SK-N-SH (cell line): ENCODE measurements at regions not wholly inside any gene's neighbourhood (a gene's known extent, or its start where the extent isn't known, plus 50 kb on each side); places are given as distances from the start of the nearest gene placed in this dataset.

Source experiments
- CTCF ChIA-PET: fragments of 300-600, 350-600 bp; formaldehyde crosslinking; extraction: SDS; loops from one replicate; lab custom pipeline; 2021; lab: Yijun Ruan, JAX
- POLR2A ChIA-PET: fragments of 350-600 bp; sonication (Branson Sonifier 250); formaldehyde crosslinking; extraction: SDS; loops from one replicate; lab custom pipeline; 2020; ENCODE audit warnings: antibody characterized with exemption, inconsistent platforms; lab: Yijun Ruan, JAX
- DNase-seq: peaks from one replicate; pipeline ENCODE4 v3.0.0; 2012
- H2AFZ ChIP-seq: fragments of 200-600 bp; sonication (generic); 2 replicates; pipeline ENCODE4 v1.8.1; 2016; ENCODE audit warnings: antibody characterized with exemption, mild to moderate bottlenecking, low read depth
- H3F3A ChIP-seq: fragments of 200-600 bp; sonication (generic); replicated peaks from 2 replicates; pipeline ENCODE3; 2016; ENCODE audit warnings: antibody characterized with exemption, mild to moderate bottlenecking; ENCODE audit not compliant: insufficient read depth
- H3K27ac ChIP-seq, 2 experiments: fragments of 200-500 bp in 1 of 2; fragments of 200-600 bp in 1 of 2; sonication (Bioruptor generic) in 1 of 2; sonication (generic), shearing (Covaris generic) in 1 of 2; 2 replicates each; pipeline versions ENCODE4 v1.5.1 to v1.6.1; 2014 to 2016; ENCODE audit warnings: low read depth in 2 of 2, inconsistent platforms in 1 of 2, low read length in 1 of 2, mild to moderate bottlenecking in 1 of 2, mixed read lengths in 1 of 2
- H3K27me3 ChIP-seq: fragments of 200-600 bp; sonication (generic), shearing (Covaris generic); 2 replicates; pipeline ENCODE4 v1.6.1; 2016; ENCODE audit warnings: mixed run types; ENCODE audit not compliant: insufficient read depth
- H3K36me3 ChIP-seq, 2 experiments: fragments of 200-500 bp in 1 of 2; fragments of 200-600 bp in 1 of 2; sonication (Bioruptor generic) in 1 of 2; sonication (generic) in 1 of 2; replicated peaks in 1 of 2; 2 replicates each; pipeline versions ENCODE3 to v1.5.1; 2014 to 2016; ENCODE audit warnings: low read length in 1 of 2, mild to moderate bottlenecking in 1 of 2; ENCODE audit not compliant: insufficient read depth in 2 of 2, control insufficient read depth in 1 of 2
- H3K4me1 ChIP-seq, 2 experiments: fragments of 200-500 bp in 1 of 2; fragments of 200-600 bp in 1 of 2; sonication (Bioruptor generic) in 1 of 2; sonication (generic), shearing (Covaris generic) in 1 of 2; 2 replicates each; pipeline versions ENCODE4 v1.5.1 to v1.6.1; 2014 to 2016; ENCODE audit warnings: low read depth in 1 of 2, low read length in 1 of 2, mixed run types in 1 of 2; ENCODE audit not compliant: insufficient read depth in 2 of 2, control insufficient read depth in 1 of 2
- H3K4me2 ChIP-seq: fragments of 200-600 bp; sonication (generic), shearing (Covaris generic); 2 replicates; pipeline ENCODE4 v1.6.1; 2017; ENCODE audit warnings: mixed run types
- H3K4me3 ChIP-seq, 2 experiments: fragments of 200-500 bp in 1 of 2; fragments of 200-600 bp in 1 of 2; sonication (Bioruptor generic) in 1 of 2; sonication (generic), shearing (Covaris generic) in 1 of 2; 2 replicates each; pipeline versions ENCODE4 v1.5.1 to v1.8.1; 2014 to 2016; ENCODE audit warnings: low read depth in 2 of 2, inconsistent platforms in 1 of 2, low read length in 1 of 2, mild to moderate bottlenecking in 1 of 2, mixed read lengths in 1 of 2, moderate library complexity in 1 of 2
- H3K79me2 ChIP-seq: fragments of 200-600 bp; sonication (generic); 2 replicates; pipeline ENCODE4 v1.8.1; 2017; ENCODE audit warnings: mild to moderate bottlenecking; ENCODE audit not compliant: insufficient read depth
- H3K9ac ChIP-seq: fragments of 200-600 bp; sonication (generic); 2 replicates; pipeline ENCODE4 v1.6.1; 2017; ENCODE audit warnings: mixed run types
- H3K9me2 ChIP-seq: fragments of 200-600 bp; sonication (generic); 2 replicates; pipeline ENCODE4 v1.6.1; 2017; ENCODE audit warnings: mixed run types
- H3K9me3 ChIP-seq: fragments of 200-600 bp; sonication (generic); 2 replicates; pipeline ENCODE4 v1.6.1; 2017; ENCODE audit warnings: mixed run types, mild to moderate bottlenecking, moderate library complexity
- H4K20me1 ChIP-seq: fragments of 200-600 bp; sonication (generic); 2 replicates; pipeline ENCODE4 v1.6.1; 2017; ENCODE audit warnings: mild to moderate bottlenecking, mixed run types; ENCODE audit not compliant: insufficient read depth
- CTCF ChIP-seq: fragments of 200-600 bp; sonication (generic); IDR thresholded peaks from 2 replicates; pipeline ENCODE4 v1.6.1; 2017; ENCODE audit warnings: antibody characterized with exemption, mild to moderate bottlenecking, moderate library complexity
- ELF1 ChIP-seq: IDR thresholded peaks from 2 replicates; pipeline ENCODE4 v1.4.0; 2012
- EZH2phosphoT487 ChIP-seq: fragments of 200-600 bp; sonication (generic); IDR thresholded peaks from 2 replicates; pipeline ENCODE4 v1.6.1; 2017; ENCODE audit warnings: low read depth, mixed run types, mild to moderate bottlenecking, antibody characterized with exemption, moderate library complexity, borderline replicate concordance
- FOXJ3 ChIP-seq: sonication (generic); formaldehyde crosslinking; IDR thresholded peaks from 2 replicates; pipeline ENCODE4 v1.5.1; 2020; ENCODE audit warnings: mild to moderate bottlenecking, missing genetic modification reagents
- FOXM1 ChIP-seq: IDR thresholded peaks from 2 replicates; pipeline ENCODE4 v1.4.0; 2012; ENCODE audit warnings: low read depth, mild to moderate bottlenecking
- JUND ChIP-seq: IDR thresholded peaks from 2 replicates; pipeline ENCODE4 v1.4.0; 2012
- MAX ChIP-seq: IDR thresholded peaks from 2 replicates; pipeline ENCODE4 v1.4.0; 2012; ENCODE audit warnings: low read depth
- MEF2A ChIP-seq: IDR thresholded peaks from 2 replicates; pipeline ENCODE4 v1.4.0; 2012; ENCODE audit warnings: low read depth, borderline replicate concordance
- MXI1 ChIP-seq: IDR thresholded peaks from 2 replicates; pipeline ENCODE4 v1.6.1; 2012; ENCODE audit warnings: mild to moderate bottlenecking, low read depth, low read length, improper control_type of control experiment
- NFIC ChIP-seq: IDR thresholded peaks from 2 replicates; pipeline ENCODE4 v1.4.0; 2012; ENCODE audit warnings: borderline replicate concordance
- PBX3 ChIP-seq: IDR thresholded peaks from 2 replicates; pipeline ENCODE4; 2012
- POLR2AphosphoS5 ChIP-seq: IDR thresholded peaks from 2 replicates; pipeline ENCODE4 v1.6.1; 2012; ENCODE audit warnings: low read depth, low read length
- RAD21 ChIP-seq: IDR thresholded peaks from 2 replicates; pipeline ENCODE4 v1.6.1; 2012; ENCODE audit warnings: mild to moderate bottlenecking, low read length
- REST ChIP-seq: IDR thresholded peaks from 2 replicates; pipeline ENCODE4 v1.6.1; 2012; ENCODE audit warnings: mild to moderate bottlenecking, low read depth, low read length, moderate library complexity
- RFX5 ChIP-seq: IDR thresholded peaks from 2 replicates; pipeline ENCODE4 v1.6.1; 2012; ENCODE audit warnings: mild to moderate bottlenecking, improper control_type of control experiment, low read length
- SMC3 ChIP-seq: IDR thresholded peaks from 2 replicates; pipeline ENCODE4 v1.6.1; 2012; ENCODE audit warnings: low read depth, low read length, improper control_type of control experiment
- TAF1 ChIP-seq: IDR thresholded peaks from 2 replicates; pipeline ENCODE4 v1.6.1; 2012; ENCODE audit warnings: low read depth, mild to moderate bottlenecking, low read length, moderate library complexity, borderline replicate concordance
- TEAD4 ChIP-seq: IDR thresholded peaks from 2 replicates; pipeline ENCODE4 v1.4.0; 2012; ENCODE audit warnings: mild to moderate bottlenecking, borderline replicate concordance; ENCODE audit not compliant: insufficient read depth
- YY1 ChIP-seq: IDR thresholded peaks from 2 replicates; pipeline ENCODE4 v1.4.0; 2012; ENCODE audit warnings: low read depth, mild to moderate bottlenecking
- WGBS: methylation state at CpG from one replicate; pipeline ENCODE4 v1.1.6; 2017; ENCODE audit warnings: low lambda C conversion rate; 5-methylcytosine and 5-hydroxymethylcytosine counted together
- TF ChIP-seq, protein P1 (sequence below): IDR thresholded peaks from 2 replicates; pipeline ENCODE4 v1.4.0; 2012; ENCODE audit warnings: low read depth, borderline replicate concordance

DNA sequence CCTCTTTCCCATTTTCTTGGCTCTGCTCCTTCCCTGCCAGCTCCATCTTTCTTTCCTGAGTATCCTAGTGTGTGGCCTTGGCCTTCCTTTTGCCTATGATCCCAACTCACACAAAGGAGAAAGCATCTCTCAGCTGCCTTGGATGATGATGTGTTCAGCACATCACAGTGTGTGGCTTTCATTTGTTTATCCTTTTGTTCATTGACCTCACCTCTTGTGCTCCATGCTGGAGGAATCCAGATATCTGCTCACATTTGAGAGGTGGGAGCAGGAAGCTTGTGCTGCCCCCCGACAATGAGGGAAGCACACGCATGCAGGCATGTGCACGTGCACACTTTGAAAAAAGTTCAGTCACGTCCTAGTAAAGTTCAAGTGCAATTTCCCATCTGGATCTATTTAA lies 131.0 kb downstream of the SMIM20 start:
- 43% methylated on average over 4 of the region's 4 CpGs for WGBS
- Histone ChIP-seq H3F3A (no peaks in the 10 kb centered on the region), H3K4me1 (peaks cover 0 to 7% of the 10 kb centered on the region in 2 experiments; a peak in 1 of 4 replicates), H3K36me3 (no peaks in the 10 kb centered on the region), H3K9ac (no peak overlapping the region), H3K27ac (no peak overlapping the region), H3K4me2 (no peak overlapping the region), H2AFZ (no peak overlapping the region), H3K27me3 (no peaks in the 10 kb centered on the region; the same call in 1 of the 2 replicates), H3K9me3 (no peaks in the 10 kb centered on the region), H3K79me2 (no peaks in the 10 kb centered on the region), H3K4me3 (no peak overlapping the region), H3K9me2 (no peaks in the 10 kb centered on the region), H4K20me1 (no peaks in the 10 kb centered on the region)
- ChIA-PET POLR2A (no interaction called here), CTCF (interaction anchor here (1.1 to 1.2 kb wide), 2 partner anchors 16 to 37 kb away, joined by 3 to 6 read pairs; no protein-coding TSS in a partner anchor)
- no peak for TF ChIP-seq MAX
- TF ChIP-seq FOXM1: no peak
- no peak for TF ChIP-seq PBX3
- TF ChIP-seq MXI1: no peak
- no peak for DNase-seq

GRCh38 chr4:26047795-26048194 lies 133.8 kb downstream of the SMIM20 start:
- H3K4me2 ChIP-seq: no peak overlapping the region
- no peaks in the 10 kb centered on the region for H3K36me3 ChIP-seq
- DNase-seq: no peak
- WGBS: 75% methylated on average over 5 of the region's 5 CpGs
- ChIA-PET POLR2A (no interaction called here), CTCF (no interaction called here)
- no peaks in the 10 kb centered on the region for H3F3A ChIP-seq
- H3K4me3 ChIP-seq: no peak overlapping the region
- no peak overlapping the region for H3K27ac ChIP-seq
- H3K4me1 ChIP-seq: peaks cover 0 to 11% of the 10 kb centered on the region in 2 experiments; a peak in 1 of 4 replicates
- no peak overlapping the region for H3K9ac ChIP-seq
- H3K9me3 ChIP-seq: no peaks in the 10 kb centered on the region
- no peaks in the 10 kb centered on the region for H3K9me2 ChIP-seq
- no peaks in the 10 kb centered on the region for H3K27me3 ChIP-seq
- no peaks in the 10 kb centered on the region for H3K79me2 ChIP-seq
- H4K20me1 ChIP-seq: no peaks in the 10 kb centered on the region
- H2AFZ ChIP-seq: no peak overlapping the region
- TF ChIP-seq POLR2AphosphoS5 (no peak), ELF1 (no peak), SMC3 (no peak), TAF1 (no peak), MAX (no peak), TEAD4 (no peak), NFIC (no peak), FOXM1 (no peak), YY1 (no peak), PBX3 (no peak), RFX5 (no peak), JUND (no peak), MEF2A (no peak), EZH2phosphoT487 (no peak), RAD21 (no peak), REST (no peak), CTCF (no peak), FOXJ3 (no peak)
- TF ChIP-seq, protein P1, sequence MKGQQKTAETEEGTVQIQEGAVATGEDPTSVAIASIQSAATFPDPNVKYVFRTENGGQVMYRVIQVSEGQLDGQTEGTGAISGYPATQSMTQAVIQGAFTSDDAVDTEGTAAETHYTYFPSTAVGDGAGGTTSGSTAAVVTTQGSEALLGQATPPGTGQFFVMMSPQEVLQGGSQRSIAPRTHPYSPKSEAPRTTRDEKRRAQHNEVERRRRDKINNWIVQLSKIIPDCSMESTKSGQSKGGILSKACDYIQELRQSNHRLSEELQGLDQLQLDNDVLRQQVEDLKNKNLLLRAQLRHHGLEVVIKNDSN: no peak
